HepG2 (cell line): ENCODE measurements at regions not wholly inside any gene's neighbourhood (a gene's known extent, or its start where the extent isn't known, plus 50 kb on each side); places are given as distances from the start of the nearest gene placed in this dataset.

Source experiments
- ATF1 ChIP-seq: IDR thresholded peaks from 2 replicates; pipeline ENCODE4 v1.6.1; 2016; ENCODE audit warnings: mild to moderate bottlenecking, control low read depth
- SRF ChIP-seq: IDR thresholded peaks from 2 replicates; pipeline ENCODE4 v1.6.1; 2011; ENCODE audit warnings: mild to moderate bottlenecking, low read depth, low read length, moderate library complexity
- ZBTB33 ChIP-seq: sonication (generic); formaldehyde crosslinking; IDR thresholded peaks from 2 replicates; pipeline ENCODE4 v1.4.0; 2020; ENCODE audit warnings: missing genetic modification reagents

- TF ChIP-seq ATF1 (CRISPR knock-in tag) (no peak), SRF (no peak), ZBTB33 (CRISPR knock-in tag) (no peak)
These were observed 94.4 kb upstream of the GPC1 start for GRCh38 chr2:240341064-240341463.
